Panc1 (cell line): ENCODE measurements at regions not wholly inside any gene's neighbourhood (a gene's known extent, or its start where the extent isn't known, plus 50 kb on each side); places are given as distances from the start of the nearest gene placed in this dataset.

Experiments used
- POLR2AphosphoS5 ChIP-seq: IDR thresholded peaks from 2 replicates; pipeline ENCODE4 v1.6.1; 2012; ENCODE audit warnings: mild to moderate bottlenecking, low read depth, low read length, moderate library complexity
- TF ChIP-seq, protein P1 (sequence below): fragments of 450-650 bp; IDR thresholded peaks from 2 replicates; pipeline ENCODE4 v1.5.1; 2017; ENCODE audit warnings: mild to moderate bottlenecking
- TF ChIP-seq, protein P2 (sequence below), 2 experiments: IDR thresholded peaks; 2 replicates each; pipeline ENCODE4 v1.6.1; 2011 to 2012; ENCODE audit warnings: low read depth in 2 of 2, control low read depth in 1 of 2, low read length in 1 of 2, mild to moderate bottlenecking in 1 of 2, moderate library complexity in 1 of 2; ENCODE audit not compliant: insufficient read depth in 1 of 2

DNA sequence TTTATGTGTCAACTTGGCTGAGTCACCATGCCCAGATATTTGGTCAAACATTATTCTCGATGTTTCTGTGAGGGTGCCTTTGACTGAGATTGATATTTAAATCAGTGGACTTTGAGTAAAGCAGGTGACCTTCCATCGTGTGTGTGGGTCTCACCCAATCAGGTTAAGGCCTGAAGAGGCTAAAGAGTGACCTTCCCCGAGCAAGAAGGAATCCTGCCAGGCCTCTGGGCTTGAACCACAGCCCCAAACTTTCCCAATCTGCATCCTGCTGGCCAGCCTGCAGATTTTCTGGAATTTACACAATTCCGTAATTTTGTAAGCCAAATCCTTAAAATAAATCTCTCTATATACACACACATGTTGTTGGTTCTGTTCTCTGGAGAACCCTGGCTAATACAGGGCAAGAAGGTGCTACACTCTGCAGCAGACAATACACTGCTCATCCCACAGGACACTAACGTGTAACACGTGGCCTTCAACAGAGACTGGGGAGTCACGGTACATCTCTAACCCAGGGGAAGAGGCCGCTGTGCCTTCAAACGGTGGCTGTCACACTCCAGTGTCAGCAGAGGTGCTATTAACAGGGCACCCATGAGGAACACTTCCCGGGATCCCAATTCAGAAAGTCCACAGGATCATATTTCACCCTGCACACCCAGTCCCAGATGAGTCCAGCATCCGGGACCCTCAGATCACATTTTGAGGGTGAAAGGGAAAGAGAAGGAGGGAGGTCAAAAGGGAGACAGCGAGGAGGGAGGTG is 113.1 kb upstream of the ID2 start:
- TF ChIP-seq, protein P1, sequence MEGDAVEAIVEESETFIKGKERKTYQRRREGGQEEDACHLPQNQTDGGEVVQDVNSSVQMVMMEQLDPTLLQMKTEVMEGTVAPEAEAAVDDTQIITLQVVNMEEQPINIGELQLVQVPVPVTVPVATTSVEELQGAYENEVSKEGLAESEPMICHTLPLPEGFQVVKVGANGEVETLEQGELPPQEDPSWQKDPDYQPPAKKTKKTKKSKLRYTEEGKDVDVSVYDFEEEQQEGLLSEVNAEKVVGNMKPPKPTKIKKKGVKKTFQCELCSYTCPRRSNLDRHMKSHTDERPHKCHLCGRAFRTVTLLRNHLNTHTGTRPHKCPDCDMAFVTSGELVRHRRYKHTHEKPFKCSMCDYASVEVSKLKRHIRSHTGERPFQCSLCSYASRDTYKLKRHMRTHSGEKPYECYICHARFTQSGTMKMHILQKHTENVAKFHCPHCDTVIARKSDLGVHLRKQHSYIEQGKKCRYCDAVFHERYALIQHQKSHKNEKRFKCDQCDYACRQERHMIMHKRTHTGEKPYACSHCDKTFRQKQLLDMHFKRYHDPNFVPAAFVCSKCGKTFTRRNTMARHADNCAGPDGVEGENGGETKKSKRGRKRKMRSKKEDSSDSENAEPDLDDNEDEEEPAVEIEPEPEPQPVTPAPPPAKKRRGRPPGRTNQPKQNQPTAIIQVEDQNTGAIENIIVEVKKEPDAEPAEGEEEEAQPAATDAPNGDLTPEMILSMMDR, result no peak
- no peak for TF ChIP-seq POLR2AphosphoS5
- TF ChIP-seq, protein P2, sequence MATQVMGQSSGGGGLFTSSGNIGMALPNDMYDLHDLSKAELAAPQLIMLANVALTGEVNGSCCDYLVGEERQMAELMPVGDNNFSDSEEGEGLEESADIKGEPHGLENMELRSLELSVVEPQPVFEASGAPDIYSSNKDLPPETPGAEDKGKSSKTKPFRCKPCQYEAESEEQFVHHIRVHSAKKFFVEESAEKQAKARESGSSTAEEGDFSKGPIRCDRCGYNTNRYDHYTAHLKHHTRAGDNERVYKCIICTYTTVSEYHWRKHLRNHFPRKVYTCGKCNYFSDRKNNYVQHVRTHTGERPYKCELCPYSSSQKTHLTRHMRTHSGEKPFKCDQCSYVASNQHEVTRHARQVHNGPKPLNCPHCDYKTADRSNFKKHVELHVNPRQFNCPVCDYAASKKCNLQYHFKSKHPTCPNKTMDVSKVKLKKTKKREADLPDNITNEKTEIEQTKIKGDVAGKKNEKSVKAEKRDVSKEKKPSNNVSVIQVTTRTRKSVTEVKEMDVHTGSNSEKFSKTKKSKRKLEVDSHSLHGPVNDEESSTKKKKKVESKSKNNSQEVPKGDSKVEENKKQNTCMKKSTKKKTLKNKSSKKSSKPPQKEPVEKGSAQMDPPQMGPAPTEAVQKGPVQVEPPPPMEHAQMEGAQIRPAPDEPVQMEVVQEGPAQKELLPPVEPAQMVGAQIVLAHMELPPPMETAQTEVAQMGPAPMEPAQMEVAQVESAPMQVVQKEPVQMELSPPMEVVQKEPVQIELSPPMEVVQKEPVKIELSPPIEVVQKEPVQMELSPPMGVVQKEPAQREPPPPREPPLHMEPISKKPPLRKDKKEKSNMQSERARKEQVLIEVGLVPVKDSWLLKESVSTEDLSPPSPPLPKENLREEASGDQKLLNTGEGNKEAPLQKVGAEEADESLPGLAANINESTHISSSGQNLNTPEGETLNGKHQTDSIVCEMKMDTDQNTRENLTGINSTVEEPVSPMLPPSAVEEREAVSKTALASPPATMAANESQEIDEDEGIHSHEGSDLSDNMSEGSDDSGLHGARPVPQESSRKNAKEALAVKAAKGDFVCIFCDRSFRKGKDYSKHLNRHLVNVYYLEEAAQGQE (IDR thresholded peaks at IDR 0.05; ENCODE audit: insufficient read depth in 1 of 2, low read depth in 2 of 2, low read length in 1 of 2), result no peak
